ENCODE measurements at regions not wholly inside any gene's neighbourhood (a gene's known extent, or its start where the extent isn't known, plus 50 kb on each side); places are given as distances from the start of the nearest gene placed in this dataset.

GRCh38 chr9:13627502-13627901 lies 348.0 kb upstream of the MPDZ start:
- no peak for TF ChIP-seq ZNF462 (CRISPR knock-in tag; IDR thresholded peaks at IDR 0.05)
- TF ChIP-seq, protein P1, sequence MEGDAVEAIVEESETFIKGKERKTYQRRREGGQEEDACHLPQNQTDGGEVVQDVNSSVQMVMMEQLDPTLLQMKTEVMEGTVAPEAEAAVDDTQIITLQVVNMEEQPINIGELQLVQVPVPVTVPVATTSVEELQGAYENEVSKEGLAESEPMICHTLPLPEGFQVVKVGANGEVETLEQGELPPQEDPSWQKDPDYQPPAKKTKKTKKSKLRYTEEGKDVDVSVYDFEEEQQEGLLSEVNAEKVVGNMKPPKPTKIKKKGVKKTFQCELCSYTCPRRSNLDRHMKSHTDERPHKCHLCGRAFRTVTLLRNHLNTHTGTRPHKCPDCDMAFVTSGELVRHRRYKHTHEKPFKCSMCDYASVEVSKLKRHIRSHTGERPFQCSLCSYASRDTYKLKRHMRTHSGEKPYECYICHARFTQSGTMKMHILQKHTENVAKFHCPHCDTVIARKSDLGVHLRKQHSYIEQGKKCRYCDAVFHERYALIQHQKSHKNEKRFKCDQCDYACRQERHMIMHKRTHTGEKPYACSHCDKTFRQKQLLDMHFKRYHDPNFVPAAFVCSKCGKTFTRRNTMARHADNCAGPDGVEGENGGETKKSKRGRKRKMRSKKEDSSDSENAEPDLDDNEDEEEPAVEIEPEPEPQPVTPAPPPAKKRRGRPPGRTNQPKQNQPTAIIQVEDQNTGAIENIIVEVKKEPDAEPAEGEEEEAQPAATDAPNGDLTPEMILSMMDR (conservative IDR thresholded peaks at IDR 0.05; ENCODE audit: low read depth in 2 of 2) = no peak
- TF ChIP-seq NANOG (IDR thresholded peaks at IDR 0.05; ENCODE audit: borderline replicate concordance) = no peak
- no peak for TF ChIP-seq POLR2AphosphoS5 (IDR thresholded peaks at IDR 0.05; ENCODE audit: low read depth)
- no peak for TF ChIP-seq EZH2 (IDR thresholded peaks at IDR 0.05; ENCODE audit: low read depth, unreplicated experiment)
- TF ChIP-seq STAT1 (IDR thresholded peaks at IDR 0.05; ENCODE audit: unreplicated experiment) = no peak
- no peak for TF ChIP-seq ETS1 (IDR thresholded peaks at IDR 0.05)
- no peak for TF ChIP-seq JUNB (IDR thresholded peaks at IDR 0.05; ENCODE audit: unreplicated experiment)
- no peak for TF ChIP-seq EZH2phosphoT487 (IDR thresholded peaks at IDR 0.05; ENCODE audit: unreplicated experiment)
- TF ChIP-seq CREB1 (CRISPR knock-in tag; IDR thresholded peaks at IDR 0.05; ENCODE audit: low read depth) = no peak
- TF ChIP-seq REST (IDR thresholded peaks at IDR 0.05; ENCODE audit: unreplicated experiment) = no peak
- no peak for TF ChIP-seq ZNF114 (CRISPR knock-in tag; IDR thresholded peaks at IDR 0.05)

All from GM23338 (cell line).